IPS DF 4.7 (cell line): ENCODE measurements at regions not wholly inside any gene's neighbourhood (a gene's known extent, or its start where the extent isn't known, plus 50 kb on each side); places are given as distances from the start of the nearest gene placed in this dataset.

Source experiments
- DNase-seq: peaks from one replicate; pipeline ENCODE4 v3.0.0-alpha.2; 2013; ENCODE audit warnings: low spot score; ENCODE audit errors: extremely low read depth

GRCh38 chr16:5633845-5634440, 536.3 kb upstream of the EEF2KMT start:
- peak; percentile 44 for DNase-seq

GRCh38 chr16:5622234-5622884, 524.8 kb upstream of the EEF2KMT start:
- no peak for DNase-seq

DNA sequence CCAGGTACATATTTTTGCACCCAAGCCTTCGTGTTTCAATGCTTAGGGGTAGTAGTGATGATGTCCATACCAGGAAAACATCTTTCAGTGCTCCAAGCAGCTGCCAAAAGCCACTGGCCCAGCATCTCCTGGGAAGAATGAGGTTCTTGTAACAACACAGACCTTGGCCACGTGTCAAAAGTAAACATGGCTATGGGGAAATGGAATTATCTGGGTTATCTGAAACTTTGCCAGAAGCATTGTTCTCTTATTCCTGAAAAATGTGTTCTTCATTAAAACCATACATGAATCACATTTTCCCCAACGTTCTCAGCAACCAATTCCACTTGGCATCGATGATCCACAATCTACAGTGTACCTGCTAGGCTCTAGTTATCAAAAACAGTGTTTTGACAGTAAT, 524.2 kb upstream of the EEF2KMT start:
- no peak for DNase-seq

DNA sequence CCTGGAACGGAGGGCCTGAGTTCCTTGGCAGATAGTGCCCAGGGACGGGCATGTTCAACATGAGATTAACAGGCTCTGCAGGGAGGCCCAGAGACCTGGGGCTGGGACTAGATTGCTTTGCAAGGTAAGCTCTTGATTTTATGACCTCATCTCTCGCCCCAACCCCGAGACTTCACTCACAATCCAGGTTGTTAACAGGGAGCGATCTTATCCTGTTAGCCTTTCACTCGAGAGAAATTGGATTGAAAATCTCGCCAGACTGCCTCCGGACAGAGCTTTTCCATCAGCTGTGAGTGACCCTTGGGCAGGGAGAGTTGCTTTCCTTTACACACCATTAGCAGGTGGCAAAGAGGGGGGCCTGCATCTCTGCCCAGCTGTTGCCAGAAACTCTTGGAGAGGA, 521.7 kb upstream of the EEF2KMT start:
- no peak for DNase-seq

- no peak for DNase-seq
These were observed 519.2 kb upstream of the EEF2KMT start for GRCh38 chr16:5616841-5617240.

- peak; percentile 56 for DNase-seq
These were observed 518.5 kb upstream of the EEF2KMT start for GRCh38 chr16:5615868-5616642.

- no peak for DNase-seq
These were observed 509.6 kb upstream of the EEF2KMT start for GRCh38 chr16:5607169-5607568.

DNA sequence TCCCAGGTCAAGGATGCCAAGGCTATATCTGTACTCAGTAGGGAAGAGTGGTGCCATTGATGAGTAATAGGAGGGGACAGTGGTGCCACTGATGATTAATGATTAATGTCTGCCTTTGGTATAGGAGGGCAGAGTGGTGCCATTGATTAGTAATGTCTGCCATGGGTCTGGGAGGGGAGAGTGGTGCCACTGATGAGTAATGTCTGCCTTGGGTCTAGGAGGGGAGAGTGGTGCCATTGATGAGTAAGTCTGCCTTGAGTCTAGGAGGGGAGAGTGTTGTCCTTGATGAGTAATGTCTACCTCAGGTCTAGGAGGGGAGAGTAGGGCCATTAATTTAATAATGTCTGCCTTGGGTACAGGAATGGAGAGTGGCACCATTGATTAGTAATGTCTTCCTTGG, 507.8 kb upstream of the EEF2KMT start:
- DNase-seq, result no peak

GRCh38 chr16:5604770-5605169, 507.2 kb upstream of the EEF2KMT start:
- DNase-seq, result no peak

- DNase-seq, result no peak
These were observed 506.2 kb upstream of the EEF2KMT start for GRCh38 chr16:5603836-5604235.

- DNase-seq, result no peak
These were observed 504.4 kb upstream of the EEF2KMT start for GRCh38 chr16:5601957-5602356.

- DNase-seq, result no peak
These were observed 501.2 kb upstream of the EEF2KMT start for GRCh38 chr16:5598793-5599192.

DNA sequence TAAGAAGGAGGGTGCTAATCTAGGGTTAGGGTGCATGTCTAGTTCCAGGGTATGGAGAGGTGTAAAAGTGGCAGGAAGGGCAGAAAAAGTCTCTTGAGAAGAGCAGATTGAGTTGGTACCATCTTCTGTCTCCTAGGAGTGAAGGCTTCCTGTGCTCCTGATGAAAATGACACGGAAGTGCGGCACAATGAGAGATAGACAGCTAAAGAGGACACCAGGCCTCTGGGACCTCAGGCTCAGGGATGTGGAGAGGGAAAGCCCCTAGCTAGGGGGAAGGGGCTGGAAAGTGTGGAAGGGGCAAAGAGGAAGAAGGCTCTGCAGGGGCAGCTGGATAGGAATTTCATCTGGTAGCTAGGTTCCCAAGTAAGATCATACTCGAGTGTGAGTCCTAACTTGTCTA, 498.3 kb upstream of the EEF2KMT start:
- no peak for DNase-seq

DNA sequence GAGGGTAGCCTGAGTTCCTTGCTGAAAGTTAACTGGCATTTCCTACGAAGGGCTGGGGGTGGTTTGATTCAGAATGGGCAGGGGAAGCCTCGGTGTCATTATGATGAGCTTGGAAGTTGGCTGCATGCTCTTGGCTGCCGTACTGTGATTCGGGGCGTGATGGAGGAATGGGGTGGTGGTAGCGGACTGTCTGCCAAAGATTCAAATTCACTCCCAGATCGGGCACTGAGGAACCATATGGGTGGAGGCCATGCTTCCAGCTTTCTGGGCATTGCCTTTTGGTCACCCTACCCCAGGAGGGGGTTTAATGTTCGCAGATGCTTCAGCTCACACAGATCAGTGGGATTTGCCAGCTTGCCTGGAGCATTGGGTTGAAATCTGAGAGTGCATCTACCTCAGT, 492.8 kb upstream of the EEF2KMT start:
- no peak for DNase-seq

- DNase-seq, result no peak
These were observed 492.3 kb upstream of the EEF2KMT start for GRCh38 chr16:5589812-5590373.

GRCh38 chr16:5584109-5584508, 486.5 kb upstream of the EEF2KMT start:
- DNase-seq, result no peak

GRCh38 chr16:5582529-5582928, 484.9 kb upstream of the EEF2KMT start:
- DNase-seq, result no peak

- no peak for DNase-seq
These were observed 484.3 kb upstream of the EEF2KMT start for GRCh38 chr16:5581908-5582307.

DNA sequence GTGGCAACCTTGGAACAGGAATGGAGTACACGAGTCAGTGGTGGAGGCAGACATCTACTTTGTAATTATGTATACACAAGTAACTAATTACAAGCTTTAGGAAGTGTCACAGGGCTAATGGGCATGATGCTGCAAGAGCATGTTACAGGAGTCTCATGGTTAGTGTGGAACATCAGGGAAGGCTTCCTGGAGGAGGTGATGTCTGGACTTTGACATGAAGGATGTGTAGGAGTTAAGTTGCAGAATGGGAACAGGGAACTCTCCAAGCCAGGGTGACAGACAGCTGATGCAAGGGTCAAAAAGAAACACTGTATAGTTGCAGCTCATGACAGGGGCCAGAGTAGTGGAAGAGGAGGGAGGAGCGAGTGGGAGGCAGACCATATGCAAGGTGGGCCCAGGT, 483.8 kb upstream of the EEF2KMT start:
- DNase-seq, result no peak

GRCh38 chr16:5580772-5581171, 483.2 kb upstream of the EEF2KMT start:
- no peak for DNase-seq

DNA sequence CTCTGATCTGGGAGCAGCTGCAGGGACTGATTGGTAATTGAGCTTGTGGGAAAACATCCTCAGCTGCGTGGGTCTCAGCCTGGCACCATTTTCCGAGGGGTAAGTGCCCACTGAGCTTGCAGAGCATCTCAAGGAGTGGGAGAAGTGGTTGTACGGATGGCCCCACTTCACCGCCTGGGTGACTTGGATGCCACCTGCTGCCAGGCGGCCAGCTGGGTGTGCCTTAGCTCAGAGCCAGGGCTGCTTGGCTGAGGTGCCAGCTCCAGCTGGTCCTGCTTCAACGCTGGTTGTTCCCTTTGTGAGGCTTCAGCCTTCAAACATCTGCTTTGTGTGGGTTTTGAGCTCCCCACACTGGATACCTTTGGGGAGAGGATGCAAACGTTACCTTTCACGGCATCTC, 482.7 kb upstream of the EEF2KMT start:
- no peak for DNase-seq

- DNase-seq, result no peak
These were observed 481.4 kb upstream of the EEF2KMT start for GRCh38 chr16:5578980-5579379.
